ENCODE measurements at regions not wholly inside any gene's neighbourhood (a gene's known extent, or its start where the extent isn't known, plus 50 kb on each side); places are given as distances from the start of the nearest gene placed in this dataset.
A peak's percentile ranks its signal among the peaks of the same experiment; 100 is the strongest.

DNA sequence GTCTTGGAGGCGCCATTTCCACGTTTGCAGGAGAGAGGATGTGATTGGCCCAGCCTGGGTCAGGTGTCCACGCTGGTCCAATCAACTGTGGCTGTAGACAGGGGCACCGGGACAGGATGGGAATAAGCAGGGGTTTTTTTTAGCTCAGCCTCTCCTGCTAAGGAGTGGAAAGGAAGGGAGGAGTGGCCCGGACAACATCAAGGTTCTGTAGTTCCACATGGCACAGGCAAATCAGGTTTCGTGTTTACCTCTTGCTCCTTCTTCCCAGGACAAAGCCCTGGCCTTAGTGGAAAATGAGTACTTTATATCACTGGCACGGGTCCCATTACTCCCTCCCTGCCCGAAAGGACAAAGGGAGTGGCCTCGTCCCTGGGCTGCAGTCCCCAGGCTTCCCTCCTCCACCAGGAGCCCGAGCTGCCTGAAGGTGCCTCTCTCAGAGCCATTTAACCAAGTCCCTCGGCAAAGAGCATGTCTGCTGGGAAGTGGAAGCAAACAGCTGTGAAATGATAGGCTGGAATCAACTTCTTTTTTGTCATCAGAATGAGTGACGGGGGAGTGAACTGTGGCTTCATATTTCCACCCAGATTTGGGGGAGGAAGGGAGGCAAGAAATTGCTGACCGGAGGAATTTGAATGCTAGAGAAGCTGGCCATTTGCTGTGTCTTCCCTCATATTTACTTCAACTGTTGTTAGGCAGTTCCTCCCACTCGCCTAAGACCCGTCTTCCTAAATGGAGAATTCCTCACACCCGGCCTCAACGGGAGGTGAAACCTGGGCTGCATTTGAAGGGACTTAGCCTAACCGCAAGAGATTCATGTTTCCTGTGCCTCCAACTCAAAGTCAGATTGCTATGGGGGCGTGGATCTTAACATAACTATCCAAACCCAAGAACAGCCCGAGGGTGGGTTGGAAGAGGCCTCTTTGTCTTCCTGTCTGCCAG, 84.9 kb upstream of the SLC44A3 start:
- DNase-seq (ENCODE audit: low read depth in 2 of 2): peak; percentile 53 to 62

- no peak for DNase-seq (ENCODE audit: low read depth in 2 of 2)
These were observed 88.3 kb upstream of the SLC44A3 start for GRCh38 chr1:94731891-94732290.

GRCh38 chr1:94730450-94730849, 89.7 kb upstream of the SLC44A3 start:
- no peak for DNase-seq (ENCODE audit: low read depth in 2 of 2)

DNA sequence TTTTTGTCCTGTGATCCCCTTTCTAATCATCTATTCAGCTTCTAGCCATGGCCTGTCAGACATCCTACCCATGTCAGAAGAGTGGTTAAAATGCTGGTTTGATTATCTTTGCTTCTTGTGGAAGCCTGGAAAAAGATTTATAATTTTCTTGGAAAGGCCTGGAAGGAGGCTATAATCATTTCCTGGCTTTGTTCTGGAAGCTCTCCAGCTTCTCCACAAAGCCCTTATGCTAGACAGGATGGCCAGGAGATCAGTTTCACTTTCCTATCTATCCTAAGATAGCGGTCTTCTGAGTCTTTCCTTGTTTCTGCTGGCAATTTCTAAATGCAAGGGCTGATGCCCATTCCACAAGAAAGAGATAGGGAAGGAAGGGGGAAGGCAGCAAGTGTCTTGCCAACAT, 90.9 kb upstream of the SLC44A3 start:
- DNase-seq (ENCODE audit: low read depth in 2 of 2): peak; percentile 83 to 85

DNA sequence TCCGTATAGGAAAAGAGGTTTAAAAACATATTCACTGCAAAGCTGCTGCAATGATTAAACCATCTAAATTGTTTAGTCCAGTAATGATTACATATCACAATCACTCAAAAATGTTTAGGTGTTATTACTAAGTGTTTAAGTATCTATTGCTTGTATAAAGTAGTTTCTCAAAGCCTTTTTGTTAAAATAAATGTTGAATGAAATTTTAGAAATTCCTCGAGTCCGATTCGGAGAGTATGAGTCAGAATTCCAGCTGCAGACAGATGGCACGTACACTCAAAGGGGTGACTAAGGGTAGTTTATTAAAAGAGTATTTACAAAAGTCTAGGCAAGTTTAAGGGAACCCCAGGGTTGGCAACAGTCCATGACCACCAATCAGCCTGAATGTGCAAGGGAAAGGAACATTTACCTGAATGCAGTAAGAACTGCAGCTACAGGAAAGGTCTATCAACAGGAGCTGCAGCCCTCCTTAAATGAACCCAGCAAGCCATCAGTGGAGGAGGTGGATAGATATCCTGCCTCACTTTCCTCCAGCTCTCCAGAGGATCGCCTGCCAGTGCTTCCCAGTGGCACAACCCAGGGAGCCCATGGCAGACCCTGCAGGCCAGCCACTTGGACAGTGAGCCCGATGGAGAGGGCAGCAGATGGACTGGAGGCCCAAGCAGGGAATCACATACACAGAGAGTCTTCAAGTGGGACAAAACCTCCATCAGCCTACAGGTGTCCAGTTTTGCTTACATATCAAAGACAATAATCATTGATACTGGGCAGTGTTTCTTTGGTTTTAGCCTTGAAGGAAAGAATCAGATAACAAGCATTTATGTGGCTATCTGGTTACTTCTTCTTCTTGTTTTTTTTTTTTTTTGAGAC, 92.1 kb upstream of the SLC44A3 start:
- DNase-seq (ENCODE audit: low read depth in 2 of 2): peak; percentile 88 to 89

- no peak for DNase-seq (ENCODE audit: low read depth in 2 of 2)
These were observed 93.0 kb upstream of the SLC44A3 start for GRCh38 chr1:94726981-94727685.

GRCh38 chr1:94725566-94725965, 94.6 kb upstream of the SLC44A3 start:
- DNase-seq (ENCODE audit: low read depth in 2 of 2): no peak

- DNase-seq (ENCODE audit: low read depth in 2 of 2): no peak
These were observed 96.3 kb upstream of the SLC44A3 start for GRCh38 chr1:94723894-94724293.

DNA sequence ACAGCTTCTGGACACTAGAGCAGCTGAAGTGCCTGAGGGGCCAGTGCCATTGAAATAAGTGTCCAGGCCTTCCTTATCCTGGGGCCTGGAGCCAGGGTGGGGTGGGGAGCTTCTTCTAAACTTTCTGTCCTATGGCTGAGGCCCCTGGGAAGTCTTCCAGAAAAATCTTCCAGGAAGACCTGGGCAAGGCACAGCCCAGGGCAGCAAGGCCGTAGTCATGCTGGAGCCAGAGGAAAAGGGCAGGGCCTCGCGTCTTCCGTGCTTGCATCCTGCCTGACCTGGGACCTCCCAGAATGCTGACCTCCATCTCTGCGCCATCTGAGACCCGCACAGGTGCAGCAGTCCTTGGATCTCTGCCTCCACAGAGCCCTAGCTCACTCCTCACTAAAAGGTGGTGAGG, 96.7 kb upstream of the SLC44A3 start:
- DNase-seq (ENCODE audit: low read depth in 2 of 2): no peak

GRCh38 chr1:94722181-94722580, 98.0 kb upstream of the SLC44A3 start:
- no peak for DNase-seq (ENCODE audit: low read depth in 2 of 2)

DNA sequence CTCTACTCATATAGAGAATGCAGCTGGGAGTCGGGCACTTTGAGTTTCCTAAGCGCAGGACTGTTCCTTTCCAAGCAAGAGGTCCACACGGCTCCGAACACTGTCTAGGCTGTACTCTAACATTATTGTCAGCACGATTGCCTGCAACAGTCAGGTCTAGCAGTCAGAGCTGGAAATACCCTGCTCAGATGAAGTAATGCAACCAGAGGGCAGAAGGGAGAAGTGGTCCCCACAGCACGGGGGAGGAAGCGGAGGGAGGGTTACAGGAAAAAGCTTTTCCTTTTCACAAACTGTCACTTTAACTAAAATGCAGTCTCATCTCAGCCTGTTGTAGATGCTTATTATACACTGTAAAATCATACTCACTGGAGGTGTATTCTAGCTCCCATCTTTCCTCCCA, 98.9 kb upstream of the SLC44A3 start:
- DNase-seq (ENCODE audit: low read depth in 2 of 2): no peak

DNA sequence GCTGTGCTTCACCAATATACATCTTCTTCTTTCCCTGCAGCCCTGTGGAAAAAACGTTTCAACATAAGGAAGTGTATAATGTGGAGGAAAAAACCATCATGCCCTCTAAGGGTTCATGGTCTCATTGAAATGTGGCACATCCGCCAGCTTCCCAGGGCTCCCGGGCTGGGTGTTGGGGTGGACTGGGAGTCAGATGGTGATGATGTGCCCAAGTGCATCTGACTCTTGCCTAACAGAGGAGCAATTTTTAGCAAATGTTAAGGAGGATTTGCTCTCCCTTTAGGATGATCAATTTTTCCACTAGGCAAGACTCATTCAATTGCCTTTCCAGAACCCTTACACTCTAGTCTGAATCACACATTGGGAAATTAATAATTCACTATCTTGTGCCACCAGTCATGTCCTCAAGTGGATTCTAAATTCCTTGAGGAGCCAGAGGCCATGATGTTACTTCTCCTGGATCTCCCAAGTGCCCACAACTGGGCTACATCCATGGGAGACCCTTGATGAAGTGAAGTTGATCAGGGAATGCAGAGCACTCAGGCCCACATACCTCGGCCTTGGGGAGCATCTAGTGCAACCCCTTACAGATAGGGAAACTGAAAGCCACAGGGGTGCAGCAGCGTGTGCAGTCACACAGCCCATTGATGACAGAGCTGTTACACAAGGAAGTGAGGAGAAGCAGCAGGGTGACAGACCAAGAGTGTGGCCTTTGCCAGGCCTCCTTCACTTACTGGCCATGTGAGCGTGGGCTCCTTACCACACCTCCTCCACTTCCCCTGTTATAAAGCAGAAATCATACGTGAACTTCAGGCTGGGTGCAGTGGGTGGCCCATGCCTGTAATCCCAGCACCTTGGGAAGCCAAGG, 100.0 kb upstream of the SLC44A3 start:
- DNase-seq (ENCODE audit: low read depth in 2 of 2): no peak

DNA sequence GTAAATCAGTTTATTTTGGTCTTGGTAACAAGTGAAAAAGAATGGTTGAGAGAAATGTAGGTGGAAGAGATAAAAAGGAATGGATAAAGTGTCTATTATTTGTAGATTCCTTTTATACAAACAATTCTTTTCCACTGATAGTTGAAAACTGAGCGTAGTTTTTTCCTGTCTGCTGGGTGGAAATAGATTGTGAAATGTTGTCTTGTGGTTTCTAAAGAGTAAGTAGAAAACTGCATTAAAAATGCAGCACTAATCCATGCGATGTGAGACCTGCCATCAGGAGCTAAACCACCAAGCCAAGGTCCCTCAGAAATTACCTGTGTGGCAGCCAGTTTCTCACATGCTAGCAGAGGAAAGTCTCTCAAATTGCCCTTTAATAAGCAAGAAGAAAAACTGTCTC, 103.2 kb upstream of the SLC44A3 start:
- DNase-seq (ENCODE audit: low read depth in 2 of 2): no peak

- no peak for DNase-seq (ENCODE audit: low read depth in 2 of 2)
These were observed 104.8 kb upstream of the SLC44A3 start for GRCh38 chr1:94715321-94715720.

DNA sequence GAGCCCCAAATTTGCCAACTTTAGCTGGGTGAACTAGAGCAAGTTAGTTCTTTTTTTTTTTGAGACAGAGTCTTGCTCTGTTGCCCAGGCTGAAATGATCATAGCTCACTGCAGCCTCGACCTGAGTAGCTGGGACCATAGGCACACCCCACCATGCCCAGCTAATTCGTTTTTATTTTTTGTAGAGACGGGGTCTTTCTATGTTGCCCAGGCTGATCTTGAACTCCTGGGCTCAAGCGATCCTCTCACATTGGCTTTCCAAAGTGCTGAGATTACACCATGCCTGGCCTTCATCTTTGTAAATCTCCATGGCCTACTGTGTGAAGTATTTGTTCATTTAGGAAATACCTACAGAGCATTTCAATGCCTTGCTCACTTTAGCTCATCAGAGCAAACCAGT, 105.6 kb upstream of the SLC44A3 start:
- DNase-seq (ENCODE audit: low read depth in 2 of 2): no peak

DNA sequence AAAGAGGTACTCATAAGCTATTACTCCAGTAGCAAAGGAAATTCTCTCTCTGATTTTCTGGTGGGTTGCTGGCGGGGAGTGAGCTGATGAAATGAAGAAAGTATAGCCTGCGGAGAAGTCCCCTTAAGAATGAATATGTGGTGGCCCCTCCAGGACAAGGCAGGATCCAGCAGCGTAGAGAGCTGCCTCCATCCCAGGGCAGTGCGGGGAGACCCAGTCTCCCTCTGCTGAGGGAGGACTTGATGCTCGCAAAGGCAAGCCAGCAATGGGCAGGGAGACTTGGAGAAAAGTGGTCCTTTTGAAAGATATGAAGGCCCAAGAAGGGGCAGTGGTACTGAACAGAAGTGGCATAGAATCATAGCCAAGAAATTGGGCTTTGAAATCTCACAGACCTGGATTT, 106.0 kb upstream of the SLC44A3 start:
- no peak for DNase-seq (ENCODE audit: low read depth in 2 of 2)

- peak; percentile 99 for DNase-seq (ENCODE audit: low read depth in 2 of 2)
These were observed 106.5 kb upstream of the SLC44A3 start for GRCh38 chr1:94713472-94714141.

DNA sequence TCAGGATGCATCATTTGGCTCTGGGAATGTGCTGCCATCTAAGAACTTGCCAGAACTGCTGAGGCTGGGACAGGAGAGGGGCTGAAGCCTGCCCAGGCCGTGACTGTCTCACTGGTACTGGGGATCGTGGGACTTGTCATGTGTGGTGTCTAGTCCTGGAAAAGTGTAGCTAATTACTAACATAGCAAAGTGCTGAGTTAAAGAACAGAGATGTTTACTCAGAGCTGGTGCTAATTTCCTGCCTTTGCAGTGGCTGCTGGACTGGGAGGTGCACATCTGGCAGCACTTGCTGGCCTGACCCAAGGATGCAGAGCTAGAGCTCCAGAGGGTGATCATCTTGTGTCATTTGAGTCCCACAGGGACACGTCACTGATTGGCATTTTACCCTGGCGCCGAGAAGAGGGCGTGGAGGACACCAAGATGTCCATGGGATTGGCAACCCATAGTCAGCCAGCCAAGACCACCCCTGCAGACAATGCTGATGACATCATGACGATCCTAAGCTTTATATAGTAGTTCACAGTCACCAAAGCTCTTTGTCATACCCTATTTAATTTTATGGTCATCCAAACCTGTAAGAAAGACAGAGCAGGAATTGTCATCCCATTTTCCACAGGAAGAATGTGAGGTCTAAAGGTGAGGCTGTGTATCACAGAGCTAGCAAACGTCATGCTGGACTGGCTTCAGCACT, 110.1 kb upstream of the SLC44A3 start:
- DNase-seq (ENCODE audit: low read depth in 2 of 2): no peak

- no peak for DNase-seq (ENCODE audit: low read depth in 2 of 2)
These were observed 111.3 kb upstream of the SLC44A3 start for GRCh38 chr1:94708811-94709210.

DNA sequence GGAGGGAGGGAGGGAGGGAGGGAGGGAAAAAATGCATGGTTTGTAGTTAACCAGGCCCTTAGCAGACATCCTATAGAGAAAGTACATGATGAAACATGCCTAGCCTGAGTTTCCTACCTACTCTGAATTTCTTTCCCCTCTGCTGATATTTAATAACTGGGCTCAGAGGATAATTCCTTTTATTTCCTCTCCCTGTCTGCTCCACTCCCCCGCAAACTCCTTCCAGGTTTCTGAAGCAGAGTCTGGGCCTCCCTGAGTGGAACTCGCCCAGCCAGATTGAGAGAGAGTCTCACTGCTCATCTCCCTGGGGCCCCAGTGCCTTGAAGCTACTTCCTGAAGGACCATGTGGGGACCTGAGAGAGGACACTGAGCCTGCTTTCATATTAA, 111.9 kb upstream of the SLC44A3 start:
- no peak for DNase-seq (ENCODE audit: low read depth in 2 of 2)
